Muscle of leg (tissue), 3 donors: ENCODE measurements at regions not wholly inside any gene's neighbourhood (a gene's known extent, or its start where the extent isn't known, plus 50 kb on each side); places are given as distances from the start of the nearest gene placed in this dataset.

Source experiments
- DNase-seq: peaks from one replicate; pipeline ENCODE4 v3.0.0; 2013
- H3K27ac ChIP-seq: one replicate; pipeline ENCODE4 v1.5.1; 2013; ENCODE audit warnings: mild to moderate bottlenecking, low read length, control low read depth
- H3K27me3 ChIP-seq: one replicate; pipeline ENCODE4 v1.6.1; 2013; ENCODE audit warnings: low read length; ENCODE audit not compliant: control insufficient read depth, insufficient read depth
- H3K36me3 ChIP-seq: one replicate; pipeline ENCODE4 v1.6.1; 2013; ENCODE audit warnings: low read length; ENCODE audit not compliant: control insufficient read depth, insufficient read depth
- H3K4me1 ChIP-seq: one replicate; pipeline ENCODE4 v1.6.1; 2013; ENCODE audit warnings: low read length; ENCODE audit not compliant: control insufficient read depth, insufficient read depth
- H3K4me3 ChIP-seq: one replicate; pipeline ENCODE4 v1.5.1; 2013; ENCODE audit warnings: low read length, control low read depth
- H3K9me3 ChIP-seq: replicated peaks from 2 replicates; pipeline ENCODE4 v1.6.1; 2013; ENCODE audit warnings: low read depth, low read length; ENCODE audit not compliant: control insufficient read depth
- WGBS: methylation state at CpG from one replicate; pipeline ENCODE4 v1.1.5; 2013; ENCODE audit warnings: missing lambda C conversion rate; ENCODE audit not compliant: insufficient coverage; 5-methylcytosine and 5-hydroxymethylcytosine counted together

- no peaks in the 10 kb centered on the region for H3K36me3 ChIP-seq
- DNase-seq = no peak
- H3K27me3 ChIP-seq = no peaks in the 10 kb centered on the region
- H3K4me3 ChIP-seq = no peak overlapping the region
- no peaks in the 10 kb centered on the region for H3K4me1 ChIP-seq
- no peak overlapping the region for H3K27ac ChIP-seq
- no CpG with 5 or more reads among the region's 1 CpG for WGBS
- H3K9me3 ChIP-seq = no peaks in the 10 kb centered on the region
Observed at GRCh38 chr3:152547153-152547552, 278.4 kb downstream of the MBNL1 start.

- no peak overlapping the region for H3K27ac ChIP-seq
- no peaks in the 10 kb centered on the region for H3K9me3 ChIP-seq
- H3K4me1 ChIP-seq = no peaks in the 10 kb centered on the region
- DNase-seq = peak; percentile 71
- H3K27me3 ChIP-seq = no peaks in the 10 kb centered on the region
- no peaks in the 10 kb centered on the region for H3K36me3 ChIP-seq
- H3K4me3 ChIP-seq = no peak overlapping the region
Observed at GRCh38 chr3:152549263-152549662, 280.5 kb downstream of the MBNL1 start.

GRCh38 chr3:152550284-152550683 is 281.6 kb downstream of the MBNL1 start:
- no peak for DNase-seq
- no peaks in the 10 kb centered on the region for H3K4me1 ChIP-seq
- no peaks in the 10 kb centered on the region for H3K9me3 ChIP-seq
- no peak overlapping the region for H3K27ac ChIP-seq
- no peak overlapping the region for H3K4me3 ChIP-seq
- H3K27me3 ChIP-seq = no peaks in the 10 kb centered on the region
- no CpG with 5 or more reads among the region's 1 CpG for WGBS
- H3K36me3 ChIP-seq = no peaks in the 10 kb centered on the region

GRCh38 chr3:152554980-152555379 is 280.0 kb upstream of the P2RY1 start:
- Histone ChIP-seq H3K4me3 (no peak overlapping the region), H3K4me1 (peaks cover 7% of the 10 kb centered on the region), H3K36me3 (no peaks in the 10 kb centered on the region), H3K9me3 (no peaks in the 10 kb centered on the region), H3K27ac (no peak overlapping the region), H3K27me3 (no peaks in the 10 kb centered on the region)
- 20% methylated on average over 1 of the region's 3 CpGs for WGBS
- DNase-seq = no peak

GRCh38 chr3:152555666-152556291 is 279.2 kb upstream of the P2RY1 start:
- H3K4me3 ChIP-seq = no peak overlapping the region
- H3K27me3 ChIP-seq = no peaks in the 10 kb centered on the region
- peaks cover 7% of the 10 kb centered on the region for H3K4me1 ChIP-seq
- H3K27ac ChIP-seq = no peak overlapping the region
- no peaks in the 10 kb centered on the region for H3K36me3 ChIP-seq
- DNase-seq = no peak
- H3K9me3 ChIP-seq = no peaks in the 10 kb centered on the region
- 100% methylated on average over 1 of the region's 6 CpGs for WGBS

GRCh38 chr3:152556731-152557254 is 278.1 kb upstream of the P2RY1 start:
- peak; percentile 92 for DNase-seq
- H3K36me3 ChIP-seq = no peaks in the 10 kb centered on the region
- H3K4me3 ChIP-seq = no peak overlapping the region
- no peaks in the 10 kb centered on the region for H3K9me3 ChIP-seq
- H3K27me3 ChIP-seq = no peaks in the 10 kb centered on the region
- H3K27ac ChIP-seq = peak overlapping the region; percentile 18
- H3K4me1 ChIP-seq = peaks cover 7% of the 10 kb centered on the region

- Histone ChIP-seq H3K9me3 (no peaks in the 10 kb centered on the region), H3K27me3 (no peaks in the 10 kb centered on the region), H3K36me3 (no peaks in the 10 kb centered on the region), H3K4me3 (no peak overlapping the region), H3K27ac (no peak overlapping the region), H3K4me1 (peaks cover 7% of the 10 kb centered on the region)
- no CpG with 5 or more reads among the region's 2 CpGs for WGBS
- DNase-seq = peak; percentile 21
Observed at GRCh38 chr3:152557302-152557999, 277.5 kb upstream of the P2RY1 start.

- peaks cover 7% of the 10 kb centered on the region for H3K4me1 ChIP-seq
- no CpG with 5 or more reads among the region's 1 CpG for WGBS
- H3K9me3 ChIP-seq = no peaks in the 10 kb centered on the region
- no peaks in the 10 kb centered on the region for H3K36me3 ChIP-seq
- peak; percentile 35 for DNase-seq
- H3K27ac ChIP-seq = no peak overlapping the region
- H3K27me3 ChIP-seq = no peaks in the 10 kb centered on the region
- H3K4me3 ChIP-seq = no peak overlapping the region
Observed at GRCh38 chr3:152558386-152558785, 276.5 kb upstream of the P2RY1 start.

- peaks cover 7% of the 10 kb centered on the region for H3K4me1 ChIP-seq
- no peak overlapping the region for H3K4me3 ChIP-seq
- H3K27me3 ChIP-seq = no peaks in the 10 kb centered on the region
- H3K9me3 ChIP-seq = no peaks in the 10 kb centered on the region
- no peak for DNase-seq
- no peak overlapping the region for H3K27ac ChIP-seq
- H3K36me3 ChIP-seq = no peaks in the 10 kb centered on the region
- WGBS = 100% methylated on average over 10 of the region's 18 CpGs
Observed at GRCh38 chr3:152559246-152559645, 275.7 kb upstream of the P2RY1 start.

- Histone ChIP-seq H3K27ac (peak overlapping the region; percentile 21), H3K27me3 (no peaks in the 10 kb centered on the region), H3K4me1 (peaks cover 2% of the 10 kb centered on the region), H3K4me3 (no peak overlapping the region), H3K9me3 (no peaks in the 10 kb centered on the region), H3K36me3 (no peaks in the 10 kb centered on the region)
- DNase-seq = peak; percentile 76
- WGBS = no CpG with 5 or more reads among the region's 1 CpG
Observed at GRCh38 chr3:152564459-152564858, 270.5 kb upstream of the P2RY1 start.
